Activated CD4-positive, alpha-beta memory T cell treated with anti-CD3 and anti-CD28 coated beads for 36 hours (primary cell): ENCODE measurements at regions not wholly inside any gene's neighbourhood (a gene's known extent, or its start where the extent isn't known, plus 50 kb on each side); places are given as distances from the start of the nearest gene placed in this dataset.

Source experiments
- CTCF ChIA-PET: fragments of 350-600 bp; sonication (Branson Sonifier 250); formaldehyde crosslinking; loops from one replicate; lab custom pipeline; 2021; ENCODE audit warnings: antibody characterized with exemption, inconsistent platforms; lab: Charles Lee
- POLR2A ChIA-PET: fragments of 350-600 bp; sonication (Branson Sonifier 250); formaldehyde crosslinking; loops from one replicate; lab custom pipeline; 2021; ENCODE audit warnings: antibody characterized with exemption; lab: Charles Lee
- DNase-seq: peaks from one replicate; pipeline ENCODE4 v3.0.0-alpha.2; 2020
- H3K27ac Mint-ChIP-seq: one replicate; pipeline ENCODE4 v1.8.0; 2021; ENCODE audit warnings: mixed read lengths
- H3K27me3 Mint-ChIP-seq: one replicate; pipeline ENCODE4 v1.8.0; 2021; ENCODE audit warnings: mixed read lengths
- H3K36me3 Mint-ChIP-seq: one replicate; pipeline ENCODE4 v1.8.0; 2021; ENCODE audit warnings: mixed read lengths
- H3K4me1 Mint-ChIP-seq: one replicate; pipeline ENCODE4 v1.8.0; 2021; ENCODE audit warnings: low read depth, mixed read lengths
- H3K4me3 Mint-ChIP-seq: one replicate; pipeline ENCODE4 v1.8.0; 2021; ENCODE audit warnings: mild to moderate bottlenecking, mixed read lengths
- H3K9me3 Mint-ChIP-seq: one replicate; pipeline ENCODE4 v1.8.0; 2021; ENCODE audit warnings: mixed read lengths
- intact Hi-C: fragments of 100-400 bp; cut with micrococcal nuclease; formaldehyde crosslinking; loops from one replicate; pipeline ENCODE4 v1.15.1; 2023

DNA sequence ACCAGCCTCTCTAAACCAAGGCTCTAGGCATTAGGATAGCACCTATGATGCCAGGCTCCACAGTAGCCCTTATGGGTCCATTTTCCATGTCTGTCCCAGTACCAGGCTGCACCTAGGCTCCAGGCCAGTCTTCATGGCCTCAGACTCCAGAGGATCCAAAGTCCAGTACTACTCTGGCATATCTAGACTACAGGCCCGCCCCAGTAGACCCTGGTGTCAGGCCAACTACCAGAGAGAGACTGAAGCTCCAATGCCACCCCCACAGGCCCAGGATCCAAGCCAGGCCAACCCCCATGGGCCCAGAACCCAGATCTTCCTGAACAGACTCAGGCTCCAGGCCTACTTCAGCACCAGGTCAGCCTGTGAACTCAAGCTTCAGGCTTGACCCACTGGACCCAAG, 287.0 kb downstream of the KCNC2 start:
- POLR2A ChIA-PET, result no interaction called here
- no peaks in the 10 kb centered on the region for H3K27me3 Mint-ChIP-seq
- peaks cover 21% of the 10 kb centered on the region for H3K9me3 Mint-ChIP-seq
- no peaks in the 10 kb centered on the region for H3K36me3 Mint-ChIP-seq
- intact Hi-C loops, result no loop called here
- no peak overlapping the region for H3K4me3 Mint-ChIP-seq
- CTCF ChIA-PET, result no interaction called here
- no peaks in the 10 kb centered on the region for H3K4me1 Mint-ChIP-seq
- H3K27ac Mint-ChIP-seq, result no peak overlapping the region
- no peak for DNase-seq

DNA sequence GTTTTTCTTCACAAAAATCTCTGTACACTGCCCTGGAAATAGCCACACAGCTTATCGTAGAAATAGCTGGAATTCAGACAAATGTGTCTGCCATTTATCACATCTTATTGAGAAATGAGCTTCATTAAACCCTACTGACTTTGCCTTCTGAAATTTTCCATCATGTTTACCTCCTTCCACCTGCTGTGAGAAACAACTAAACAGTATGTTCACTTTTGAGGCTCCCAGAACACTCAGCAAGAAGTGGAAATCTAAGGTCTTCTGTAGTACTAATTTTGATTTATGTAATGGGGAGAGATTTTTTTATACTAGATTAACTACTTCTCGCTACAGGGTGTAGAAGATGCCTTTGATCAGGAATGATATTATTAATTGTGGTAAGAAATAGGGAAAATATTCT, 268.0 kb downstream of the KCNC2 start:
- Mint-ChIP-seq H3K9me3 (no peaks in the 10 kb centered on the region), H3K4me3 (no peak overlapping the region), H3K27me3 (no peaks in the 10 kb centered on the region), H3K36me3 (no peaks in the 10 kb centered on the region), H3K27ac (no peak overlapping the region), H3K4me1 (peaks cover 12% of the 10 kb centered on the region)
- intact Hi-C loops, result no loop called here
- POLR2A ChIA-PET, result no interaction called here
- no peak for DNase-seq
- CTCF ChIA-PET, result no interaction called here

GRCh38 chr12:74945771-74946198, 263.9 kb downstream of the KCNC2 start:
- no peaks in the 10 kb centered on the region for H3K36me3 Mint-ChIP-seq

GRCh38 chr12:74953697-74954096, 255.9 kb downstream of the KCNC2 start:
- Mint-ChIP-seq H3K4me1 (no peaks in the 10 kb centered on the region), H3K27ac (no peak overlapping the region), H3K27me3 (no peaks in the 10 kb centered on the region), H3K36me3 (no peaks in the 10 kb centered on the region), H3K9me3 (peaks cover 7% of the 10 kb centered on the region), H3K4me3 (no peak overlapping the region)
- ChIA-PET POLR2A (no interaction called here), CTCF (no interaction called here)
- DNase-seq, result no peak
- intact Hi-C loops, result no loop called here

More at GRCh38 chr12:74945771-74946198, 263.9 kb downstream of the KCNC2 start:
- Mint-ChIP-seq H3K27me3 (no peaks in the 10 kb centered on the region), H3K4me1 (peaks cover 12% of the 10 kb centered on the region), H3K4me3 (no peak overlapping the region), H3K27ac (no peak overlapping the region), H3K9me3 (no peaks in the 10 kb centered on the region)
- ChIA-PET CTCF (no interaction called here), POLR2A (no interaction called here)
- intact Hi-C loops, result loop anchor here (5.0 kb wide), 1 partner anchor 48 kb away; no protein-coding TSS in a partner anchor
- no peak for DNase-seq

DNA sequence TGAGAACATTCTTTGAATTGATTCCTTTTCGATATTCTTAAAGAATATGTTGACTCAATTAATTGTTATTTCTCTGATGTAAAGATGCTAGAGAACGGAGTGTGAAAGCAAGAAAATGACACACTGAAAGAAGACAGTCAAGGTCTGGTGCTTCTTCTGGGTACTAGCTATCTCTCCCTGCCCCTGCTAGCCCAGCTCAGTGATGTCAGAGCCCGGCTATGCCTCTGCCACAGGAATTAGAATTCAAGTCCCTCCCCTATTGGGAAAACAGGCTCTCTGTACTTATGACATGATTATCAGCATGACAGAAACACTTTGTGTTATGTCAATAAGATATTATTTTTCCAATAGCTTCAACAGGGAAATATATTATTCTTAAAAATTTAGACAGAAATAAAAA, 252.4 kb downstream of the KCNC2 start:
- H3K9me3 Mint-ChIP-seq, result peaks cover 7% of the 10 kb centered on the region
- no peak for DNase-seq
- ChIA-PET POLR2A (no interaction called here), CTCF (no interaction called here)
- no peak overlapping the region for H3K27ac Mint-ChIP-seq
- no peak overlapping the region for H3K4me3 Mint-ChIP-seq
- no peaks in the 10 kb centered on the region for H3K4me1 Mint-ChIP-seq
- no peaks in the 10 kb centered on the region for H3K27me3 Mint-ChIP-seq
- intact Hi-C loops, result no loop called here
- no peaks in the 10 kb centered on the region for H3K36me3 Mint-ChIP-seq

DNA sequence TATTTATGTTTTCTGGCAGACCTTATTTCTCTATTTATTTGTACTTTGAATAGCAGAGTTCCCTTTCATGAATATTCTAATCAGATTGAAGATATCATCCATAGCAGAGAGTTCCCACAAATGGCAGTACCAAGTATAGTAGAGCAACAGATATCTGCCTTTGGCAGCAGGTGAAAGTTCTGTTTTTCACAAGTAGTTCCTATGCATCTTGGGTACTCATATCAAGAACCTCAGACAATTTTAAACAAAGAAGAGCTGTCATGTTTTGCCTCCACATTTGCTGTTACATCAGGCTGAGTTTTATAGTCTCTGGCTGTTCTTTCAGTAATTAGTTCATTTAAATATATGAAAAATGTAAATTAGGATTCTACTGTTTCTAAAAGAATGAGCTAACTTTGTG, 252.0 kb downstream of the KCNC2 start:
- ChIA-PET POLR2A (no interaction called here), CTCF (no interaction called here)
- no peak for DNase-seq
- Mint-ChIP-seq H3K27ac (no peak overlapping the region), H3K27me3 (no peaks in the 10 kb centered on the region), H3K4me3 (no peak overlapping the region), H3K36me3 (no peaks in the 10 kb centered on the region), H3K9me3 (peaks cover 7% of the 10 kb centered on the region), H3K4me1 (no peaks in the 10 kb centered on the region)
- intact Hi-C loops, result no loop called here

- intact Hi-C loops, result no loop called here
- no peaks in the 10 kb centered on the region for H3K36me3 Mint-ChIP-seq
- no peak overlapping the region for H3K27ac Mint-ChIP-seq
- H3K4me1 Mint-ChIP-seq, result no peaks in the 10 kb centered on the region
- H3K9me3 Mint-ChIP-seq, result peaks cover 7% of the 10 kb centered on the region
- no peak overlapping the region for H3K4me3 Mint-ChIP-seq
- H3K27me3 Mint-ChIP-seq, result no peaks in the 10 kb centered on the region
- ChIA-PET CTCF (no interaction called here), POLR2A (no interaction called here)
- DNase-seq, result no peak
These were observed 250.0 kb downstream of the KCNC2 start for GRCh38 chr12:74959657-74960056.

DNA sequence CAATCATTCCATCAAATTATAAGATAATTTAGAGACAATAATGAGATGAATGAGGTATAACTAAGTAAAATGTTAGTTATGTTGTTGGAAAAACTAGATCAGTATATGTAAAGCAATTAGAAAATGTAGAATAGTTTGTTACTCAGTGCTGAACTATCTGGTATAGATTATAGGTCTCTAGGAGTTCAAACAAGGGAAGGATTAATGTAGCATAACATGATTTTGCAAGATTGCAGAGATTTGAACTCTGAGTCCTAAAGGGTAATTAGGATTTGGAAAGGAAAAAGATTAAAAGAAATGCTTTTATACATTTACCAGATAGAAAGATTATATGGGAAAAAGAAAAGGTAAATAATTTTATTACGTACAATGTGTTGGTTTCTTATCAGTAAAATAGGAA, 246.3 kb downstream of the KCNC2 start:
- DNase-seq, result no peak
- Mint-ChIP-seq H3K36me3 (no peaks in the 10 kb centered on the region), H3K27me3 (no peaks in the 10 kb centered on the region), H3K27ac (no peak overlapping the region), H3K4me1 (no peaks in the 10 kb centered on the region), H3K9me3 (no peaks in the 10 kb centered on the region), H3K4me3 (no peak overlapping the region)
- POLR2A ChIA-PET, result no interaction called here
- intact Hi-C loops, result no loop called here
- CTCF ChIA-PET, result no interaction called here

DNA sequence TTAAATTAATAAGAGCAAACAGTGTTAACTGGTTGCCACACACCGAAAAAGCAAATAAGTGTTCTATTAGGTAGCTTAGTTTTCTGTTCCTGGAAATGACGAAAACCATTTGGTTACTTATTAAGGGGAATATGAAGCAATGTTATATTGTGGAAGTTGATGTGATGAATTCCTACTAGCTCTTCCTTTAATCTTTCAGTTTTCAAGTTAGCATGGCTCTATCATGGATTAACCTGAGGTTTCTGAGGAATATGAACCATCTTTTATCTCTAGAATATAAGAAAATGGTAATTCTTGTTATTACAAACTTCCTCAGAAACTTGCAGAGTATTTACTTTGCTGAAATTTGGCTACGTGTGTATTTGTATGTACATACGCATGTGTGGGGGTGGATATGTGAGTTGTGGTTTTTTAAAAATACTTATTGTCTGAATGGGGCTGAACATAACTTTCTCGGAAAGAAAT, 245.7 kb downstream of the KCNC2 start:
- H3K9me3 Mint-ChIP-seq, result no peaks in the 10 kb centered on the region
- ChIA-PET CTCF (interaction anchor here (0.6 kb wide), 1 partner anchor 252 kb away, joined by 3 read pairs; no protein-coding TSS in a partner anchor), POLR2A (no interaction called here)
- no peaks in the 10 kb centered on the region for H3K4me1 Mint-ChIP-seq
- no peaks in the 10 kb centered on the region for H3K27me3 Mint-ChIP-seq
- no peak overlapping the region for H3K27ac Mint-ChIP-seq
- no peak overlapping the region for H3K4me3 Mint-ChIP-seq
- no peaks in the 10 kb centered on the region for H3K36me3 Mint-ChIP-seq
- intact Hi-C loops, result no loop called here
- DNase-seq, result no peak

DNA sequence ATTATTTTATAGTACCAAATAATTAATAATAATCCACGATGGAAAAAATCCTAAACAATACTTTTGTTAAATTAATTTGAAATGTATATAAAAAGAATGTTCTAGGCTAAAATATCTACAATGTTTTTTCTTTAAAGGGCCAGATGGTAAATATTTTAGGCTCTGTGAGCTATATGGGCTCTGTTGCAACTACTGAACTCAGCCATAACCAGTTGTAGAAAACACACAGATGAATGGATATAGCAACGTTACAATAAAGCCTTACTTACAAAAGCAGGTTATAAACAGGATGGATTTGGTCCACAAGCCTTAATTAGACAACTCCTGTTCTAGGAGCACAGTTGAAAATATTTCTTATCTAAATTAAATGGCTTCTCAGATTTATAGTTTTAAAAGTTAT, 245.2 kb downstream of the KCNC2 start:
- intact Hi-C loops, result no loop called here
- Mint-ChIP-seq H3K27ac (no peak overlapping the region), H3K27me3 (no peaks in the 10 kb centered on the region), H3K36me3 (no peaks in the 10 kb centered on the region), H3K9me3 (no peaks in the 10 kb centered on the region), H3K4me1 (no peaks in the 10 kb centered on the region), H3K4me3 (no peak overlapping the region)
- POLR2A ChIA-PET, result no interaction called here
- CTCF ChIA-PET, result interaction anchor here (0.6 kb wide), 1 partner anchor 252 kb away, joined by 3 read pairs; no protein-coding TSS in a partner anchor
- DNase-seq, result no peak

- Mint-ChIP-seq H3K4me1 (no peaks in the 10 kb centered on the region), H3K36me3 (no peaks in the 10 kb centered on the region), H3K27ac (no peak overlapping the region), H3K9me3 (no peaks in the 10 kb centered on the region), H3K4me3 (no peak overlapping the region), H3K27me3 (no peaks in the 10 kb centered on the region)
- POLR2A ChIA-PET, result no interaction called here
- CTCF ChIA-PET, result no interaction called here
- DNase-seq, result no peak
- intact Hi-C loops, result no loop called here
These were observed 238.4 kb downstream of the KCNC2 start for GRCh38 chr12:74971201-74971600.

- no peak for DNase-seq
- H3K27ac Mint-ChIP-seq, result no peak overlapping the region
- CTCF ChIA-PET, result no interaction called here
- intact Hi-C loops, result no loop called here
- H3K9me3 Mint-ChIP-seq, result no peaks in the 10 kb centered on the region
- no peak overlapping the region for H3K4me3 Mint-ChIP-seq
- H3K36me3 Mint-ChIP-seq, result no peaks in the 10 kb centered on the region
- POLR2A ChIA-PET, result no interaction called here
- no peaks in the 10 kb centered on the region for H3K27me3 Mint-ChIP-seq
- no peaks in the 10 kb centered on the region for H3K4me1 Mint-ChIP-seq
These were observed 231.7 kb downstream of the KCNC2 start for GRCh38 chr12:74977832-74978481.

- Mint-ChIP-seq H3K27me3 (no peaks in the 10 kb centered on the region), H3K4me1 (no peaks in the 10 kb centered on the region), H3K36me3 (no peaks in the 10 kb centered on the region), H3K27ac (no peak overlapping the region), H3K4me3 (no peak overlapping the region), H3K9me3 (no peaks in the 10 kb centered on the region)
- intact Hi-C loops, result no loop called here
- POLR2A ChIA-PET, result no interaction called here
- DNase-seq, result no peak
- CTCF ChIA-PET, result no interaction called here
These were observed 229.1 kb downstream of the KCNC2 start for GRCh38 chr12:74980510-74980909.
